ENCODE measurements at regions not wholly inside any gene's neighbourhood (a gene's known extent, or its start where the extent isn't known, plus 50 kb on each side); places are given as distances from the start of the nearest gene placed in this dataset.
A peak's percentile ranks its signal among the peaks of the same experiment; 100 is the strongest.

- no peaks in the 10 kb centered on the region for H3F3A ChIP-seq (ENCODE audit: insufficient read depth, low read length)
- H4K20me1 ChIP-seq (ENCODE audit: insufficient read depth, low read length): no peaks in the 10 kb centered on the region
- peak overlapping the region; percentile 57 for H3K9ac ChIP-seq (ENCODE audit: low read length)
- H3K79me2 ChIP-seq (ENCODE audit: insufficient read depth, low read length): no peaks in the 10 kb centered on the region
- peak overlapping the region; percentile 69 for H3K4me2 ChIP-seq (ENCODE audit: low read length)
- peaks cover 86% of the 10 kb centered on the region for H3K4me1 ChIP-seq (ENCODE audit: insufficient read depth, low read length, severe bottlenecking)
- H3K4me3 ChIP-seq (ENCODE audit: low read depth, low read length, poor library complexity, severe bottlenecking): peak overlapping the region; percentile 57
- no peaks in the 10 kb centered on the region for H3K36me3 ChIP-seq (ENCODE audit: insufficient read depth, low read length)
- no peak overlapping the region for H2AFZ ChIP-seq (ENCODE audit: low read length)
- H3K27ac ChIP-seq (ENCODE audit: low read depth, low read length, poor library complexity, severe bottlenecking): peak overlapping the region; percentile 72
- TF ChIP-seq, protein P1, sequence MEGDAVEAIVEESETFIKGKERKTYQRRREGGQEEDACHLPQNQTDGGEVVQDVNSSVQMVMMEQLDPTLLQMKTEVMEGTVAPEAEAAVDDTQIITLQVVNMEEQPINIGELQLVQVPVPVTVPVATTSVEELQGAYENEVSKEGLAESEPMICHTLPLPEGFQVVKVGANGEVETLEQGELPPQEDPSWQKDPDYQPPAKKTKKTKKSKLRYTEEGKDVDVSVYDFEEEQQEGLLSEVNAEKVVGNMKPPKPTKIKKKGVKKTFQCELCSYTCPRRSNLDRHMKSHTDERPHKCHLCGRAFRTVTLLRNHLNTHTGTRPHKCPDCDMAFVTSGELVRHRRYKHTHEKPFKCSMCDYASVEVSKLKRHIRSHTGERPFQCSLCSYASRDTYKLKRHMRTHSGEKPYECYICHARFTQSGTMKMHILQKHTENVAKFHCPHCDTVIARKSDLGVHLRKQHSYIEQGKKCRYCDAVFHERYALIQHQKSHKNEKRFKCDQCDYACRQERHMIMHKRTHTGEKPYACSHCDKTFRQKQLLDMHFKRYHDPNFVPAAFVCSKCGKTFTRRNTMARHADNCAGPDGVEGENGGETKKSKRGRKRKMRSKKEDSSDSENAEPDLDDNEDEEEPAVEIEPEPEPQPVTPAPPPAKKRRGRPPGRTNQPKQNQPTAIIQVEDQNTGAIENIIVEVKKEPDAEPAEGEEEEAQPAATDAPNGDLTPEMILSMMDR (IDR thresholded peaks at IDR 0.05; ENCODE audit: low read length): no peak
- TF ChIP-seq EZH2 (IDR thresholded peaks at IDR 0.05; ENCODE audit: borderline replicate concordance, low read length): no peak
- H3K9me2 ChIP-seq (ENCODE audit: low read depth, low read length): no peaks in the 10 kb centered on the region
- no peaks in the 10 kb centered on the region for H3K9me3 ChIP-seq (ENCODE audit: low read length)
- no peaks in the 10 kb centered on the region for H3K27me3 ChIP-seq (ENCODE audit: insufficient read depth, low read length)
Measured at GRCh38 chr6:144661116-144661806, 376.1 kb downstream of the UTRN start.

GRCh38 chr6:144662812-144663365 is 377.8 kb downstream of the UTRN start:
- Histone ChIP-seq H2AFZ (ENCODE audit: low read length) (no peak overlapping the region), H3K36me3 (ENCODE audit: insufficient read depth, low read length) (no peaks in the 10 kb centered on the region), H3K4me2 (ENCODE audit: low read length) (peak overlapping the region; percentile 59), H3F3A (ENCODE audit: insufficient read depth, low read length) (no peaks in the 10 kb centered on the region), H3K9ac (ENCODE audit: low read length) (peak overlapping the region; percentile 7; the same call in 1 of the 2 replicates), H3K27me3 (ENCODE audit: insufficient read depth, low read length) (no peaks in the 10 kb centered on the region), H3K79me2 (ENCODE audit: insufficient read depth, low read length) (no peaks in the 10 kb centered on the region), H3K4me3 (ENCODE audit: low read depth, low read length, poor library complexity, severe bottlenecking) (peak overlapping the region; percentile 57), H3K4me1 (ENCODE audit: insufficient read depth, low read length, severe bottlenecking) (peaks cover 93% of the 10 kb centered on the region), H3K9me3 (ENCODE audit: low read length) (no peaks in the 10 kb centered on the region), H3K9me2 (ENCODE audit: low read depth, low read length) (no peaks in the 10 kb centered on the region), H3K27ac (ENCODE audit: low read depth, low read length, poor library complexity, severe bottlenecking) (peak overlapping the region; percentile 65), H4K20me1 (ENCODE audit: insufficient read depth, low read length) (no peaks in the 10 kb centered on the region)
- TF ChIP-seq EZH2 (IDR thresholded peaks at IDR 0.05; ENCODE audit: borderline replicate concordance, low read length): no peak
- TF ChIP-seq, protein P1 (IDR thresholded peaks at IDR 0.05; ENCODE audit: low read length): no peak

DNA sequence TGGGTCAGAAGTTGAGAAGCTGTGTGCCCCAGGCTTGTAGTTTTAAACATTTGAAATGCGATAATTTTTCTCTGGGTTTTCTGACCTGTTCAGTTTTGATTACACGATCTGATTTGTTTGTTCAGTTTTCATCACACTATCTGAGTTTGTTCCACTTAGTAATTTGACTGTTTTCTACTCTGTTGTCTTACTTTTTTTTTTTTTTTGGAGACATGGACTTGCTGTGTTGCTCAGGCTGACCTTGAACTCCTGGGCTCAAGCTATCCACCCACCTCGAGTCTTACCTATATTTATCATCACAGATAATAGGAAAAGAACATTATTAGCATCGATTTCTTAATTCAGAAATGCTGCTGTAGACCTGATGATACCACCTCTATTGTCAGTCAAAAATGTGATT is 379.1 kb downstream of the UTRN start:
- TF ChIP-seq, protein P1 (IDR thresholded peaks at IDR 0.05; ENCODE audit: low read length): no peak
- no peak for TF ChIP-seq EZH2 (IDR thresholded peaks at IDR 0.05; ENCODE audit: borderline replicate concordance, low read length)
- Histone ChIP-seq H4K20me1 (ENCODE audit: insufficient read depth, low read length) (no peaks in the 10 kb centered on the region), H3K27ac (ENCODE audit: low read depth, low read length, poor library complexity, severe bottlenecking) (peak overlapping the region; percentile 65), H3K9ac (ENCODE audit: low read length) (0 out of 2 replicates have a peak overlapping the region, but pooled peaks have one; percentile 24), H3F3A (ENCODE audit: insufficient read depth, low read length) (no peaks in the 10 kb centered on the region), H3K79me2 (ENCODE audit: insufficient read depth, low read length) (no peaks in the 10 kb centered on the region), H3K9me2 (ENCODE audit: low read depth, low read length) (no peaks in the 10 kb centered on the region), H3K9me3 (ENCODE audit: low read length) (no peaks in the 10 kb centered on the region), H3K27me3 (ENCODE audit: insufficient read depth, low read length) (no peaks in the 10 kb centered on the region), H3K4me3 (ENCODE audit: low read depth, low read length, poor library complexity, severe bottlenecking) (peak overlapping the region; percentile 19), H3K4me1 (ENCODE audit: insufficient read depth, low read length, severe bottlenecking) (peaks cover 81% of the 10 kb centered on the region), H3K36me3 (ENCODE audit: insufficient read depth, low read length) (no peaks in the 10 kb centered on the region), H2AFZ (ENCODE audit: low read length) (no peak overlapping the region), H3K4me2 (ENCODE audit: low read length) (peak overlapping the region; percentile 59)

All from OCI-LY1 (cell line).